ENCODE measurements at regions not wholly inside any gene's neighbourhood (a gene's known extent, or its start where the extent isn't known, plus 50 kb on each side); places are given as distances from the start of the nearest gene placed in this dataset.
"Not testable (repeated sequence)": the region's sequence is repeated elsewhere in the genome, so short reads cannot be mapped to it uniquely, and the experiment has no call there.

GRCh38 chr15:93333796-93334195 lies 244.8 kb upstream of the RGMA start:
- Histone ChIP-seq H3K4me3 (no peak overlapping the region), H3K27me3 (no peaks in the 10 kb centered on the region), H3K27ac (no peak overlapping the region), H3K4me1 (no peaks in the 10 kb centered on the region), H3K9me3 (no peaks in the 10 kb centered on the region), H3K36me3 (no peaks in the 10 kb centered on the region)
- no peak for DNase-seq (ENCODE audit: low spot score in 2 of 2)
- TF ChIP-seq CTCF (IDR thresholded peaks at IDR 0.05): no peak
- TF ChIP-seq POLR2A (IDR thresholded peaks at IDR 0.05): no peak
- no peak for TF ChIP-seq POLR2AphosphoS5 (IDR thresholded peaks at IDR 0.05)
- intact Hi-C loops (cut with DNase I; ENCODE audit: low total_unique reads): no loop called here

GRCh38 chr15:93333126-93333525 lies 244.1 kb upstream of the RGMA start:
- DNase-seq (ENCODE audit: low spot score in 2 of 2); H3K27me3 ChIP-seq; H3K4me3 ChIP-seq; intact Hi-C loops (cut with DNase I; ENCODE audit: low total_unique reads); H3K36me3 ChIP-seq; H3K27ac ChIP-seq; H3K4me1 ChIP-seq; H3K9me3 ChIP-seq: not testable (repeated sequence)

- Histone ChIP-seq H3K9me3 (no peaks in the 10 kb centered on the region), H3K4me3 (no peak overlapping the region), H3K36me3 (no peaks in the 10 kb centered on the region), H3K27ac (no peak overlapping the region), H3K4me1 (no peaks in the 10 kb centered on the region), H3K27me3 (no peaks in the 10 kb centered on the region)
- intact Hi-C loops (cut with DNase I; ENCODE audit: low total_unique reads): no loop called here
- DNase-seq (ENCODE audit: low spot score in 2 of 2): no peak
- TF ChIP-seq CTCF (IDR thresholded peaks at IDR 0.05): no peak
- TF ChIP-seq POLR2A (IDR thresholded peaks at IDR 0.05): no peak
Observed at GRCh38 chr15:93332168-93332553, 243.2 kb upstream of the RGMA start.

- no peak for TF ChIP-seq CTCF (IDR thresholded peaks at IDR 0.05)
- TF ChIP-seq POLR2A (IDR thresholded peaks at IDR 0.05): no peak
- TF ChIP-seq POLR2AphosphoS5 (IDR thresholded peaks at IDR 0.05): no peak
- H3K27ac ChIP-seq: no peak overlapping the region
- intact Hi-C loops (cut with DNase I; ENCODE audit: low total_unique reads): no loop called here
- no peaks in the 10 kb centered on the region for H3K27me3 ChIP-seq
- no peaks in the 10 kb centered on the region for H3K4me1 ChIP-seq
- no peaks in the 10 kb centered on the region for H3K9me3 ChIP-seq
- H3K4me3 ChIP-seq: no peak overlapping the region
- no peaks in the 10 kb centered on the region for H3K36me3 ChIP-seq
- DNase-seq (ENCODE audit: low spot score in 2 of 2): no peak
Observed at GRCh38 chr15:93331545-93332167, 242.6 kb upstream of the RGMA start.

GRCh38 chr15:93330912-93331544 lies 242.0 kb upstream of the RGMA start:
- no peak for TF ChIP-seq POLR2A (IDR thresholded peaks at IDR 0.05)
- no peak for TF ChIP-seq CTCF (IDR thresholded peaks at IDR 0.05)
- no peak for TF ChIP-seq POLR2AphosphoS5 (IDR thresholded peaks at IDR 0.05)
- intact Hi-C loops (cut with DNase I; ENCODE audit: low total_unique reads): no loop called here
- Histone ChIP-seq H3K9me3 (no peaks in the 10 kb centered on the region), H3K36me3 (no peaks in the 10 kb centered on the region), H3K4me1 (no peaks in the 10 kb centered on the region), H3K27me3 (no peaks in the 10 kb centered on the region), H3K4me3 (no peak overlapping the region), H3K27ac (no peak overlapping the region)
- DNase-seq (ENCODE audit: low spot score in 2 of 2): no peak
